HG02852 (cell line): ENCODE measurements at regions not wholly inside any gene's neighbourhood (a gene's known extent, or its start where the extent isn't known, plus 50 kb on each side); places are given as distances from the start of the nearest gene placed in this dataset.
"Not testable (repeated sequence)": the region's sequence is repeated elsewhere in the genome, so short reads cannot be mapped to it uniquely, and the experiment has no call there.

ENCODE experiments used
- ATAC-seq: cut with Tn5 transposase; IDR thresholded peaks from one replicate; pipeline ENCODE4 v1.9.1; 2021; ENCODE audit warnings: mild to moderate bottlenecking, moderate library complexity; ENCODE audit not compliant: unreplicated experiment

- no peak for ATAC-seq
Measured at GRCh38 chr10:128571745-128572144, 445.5 kb upstream of the MKI67 start.

GRCh38 chr10:128572696-128573095 lies 446.5 kb upstream of the MKI67 start:
- ATAC-seq = no peak

GRCh38 chr10:128573281-128573845 lies 447.1 kb upstream of the MKI67 start:
- ATAC-seq = no peak

GRCh38 chr10:128573986-128574385 lies 447.8 kb upstream of the MKI67 start:
- no peak for ATAC-seq

GRCh38 chr10:128574581-128575210 lies 448.5 kb upstream of the MKI67 start:
- no peak for ATAC-seq

- no peak for ATAC-seq
Measured at GRCh38 chr10:128575761-128576160, 449.5 kb upstream of the MKI67 start.

- no peak for ATAC-seq
Measured at GRCh38 chr10:128576336-128576735, 450.1 kb upstream of the MKI67 start.

GRCh38 chr10:128576943-128577670 lies 450.9 kb upstream of the MKI67 start:
- no peak for ATAC-seq

GRCh38 chr10:128577958-128578750 lies 451.9 kb upstream of the MKI67 start:
- no peak for ATAC-seq

GRCh38 chr10:128578766-128579165 lies 452.5 kb upstream of the MKI67 start:
- ATAC-seq = no peak

GRCh38 chr10:128579280-128579865 lies 453.1 kb upstream of the MKI67 start:
- no peak for ATAC-seq

- no peak for ATAC-seq
Measured at GRCh38 chr10:128579901-128580300, 453.7 kb upstream of the MKI67 start.

- ATAC-seq = not testable (repeated sequence)
Measured at GRCh38 chr10:128583125-128583524, 456.9 kb upstream of the MKI67 start.

GRCh38 chr10:128586599-128586998 lies 460.4 kb upstream of the MKI67 start:
- not testable (repeated sequence) for ATAC-seq

GRCh38 chr10:128587689-128588088 lies 461.5 kb upstream of the MKI67 start:
- ATAC-seq = no peak

GRCh38 chr10:128588402-128588801 lies 462.2 kb upstream of the MKI67 start:
- ATAC-seq = no peak

GRCh38 chr10:128594688-128595087 lies 468.5 kb upstream of the MKI67 start:
- ATAC-seq = no peak

- ATAC-seq = no peak
Measured at GRCh38 chr10:128596906-128597305, 470.7 kb upstream of the MKI67 start.

GRCh38 chr10:128599030-128599429 lies 472.8 kb upstream of the MKI67 start:
- no peak for ATAC-seq

- no peak for ATAC-seq
Measured at GRCh38 chr10:128599538-128599937, 473.3 kb upstream of the MKI67 start.

- ATAC-seq = no peak
Measured at GRCh38 chr10:128602183-128602582, 476.0 kb upstream of the MKI67 start.
